Osteocyte (in vitro differentiated cells): ENCODE measurements at regions not wholly inside any gene's neighbourhood (a gene's known extent, or its start where the extent isn't known, plus 50 kb on each side); places are given as distances from the start of the nearest gene placed in this dataset.

ENCODE experiments used
- DNase-seq: peaks from one replicate; pipeline ENCODE4 v3.0.0; 2021; ENCODE audit warnings: mixed read lengths; ENCODE audit not compliant: unreplicated experiment; ENCODE audit errors: extremely low spot score
- H3K27ac Mint-ChIP-seq: one replicate; pipeline ENCODE4 v1.8.0; 2021; ENCODE audit warnings: mild to moderate bottlenecking, mixed read lengths; ENCODE audit not compliant: unreplicated experiment
- H3K27me3 Mint-ChIP-seq: one replicate; pipeline ENCODE4 v1.8.0; 2021; ENCODE audit warnings: mixed read lengths; ENCODE audit not compliant: unreplicated experiment
- H3K36me3 Mint-ChIP-seq: one replicate; pipeline ENCODE4 v1.8.0; 2021; ENCODE audit warnings: mixed read lengths; ENCODE audit not compliant: unreplicated experiment
- H3K4me1 Mint-ChIP-seq: one replicate; pipeline ENCODE4 v1.8.0; 2021; ENCODE audit warnings: mixed read lengths; ENCODE audit not compliant: unreplicated experiment
- H3K4me3 Mint-ChIP-seq: one replicate; pipeline ENCODE4 v1.8.0; 2021; ENCODE audit warnings: mild to moderate bottlenecking, moderate library complexity, mixed read lengths; ENCODE audit not compliant: unreplicated experiment
- H3K9me3 Mint-ChIP-seq: one replicate; pipeline ENCODE4 v1.8.0; 2021; ENCODE audit warnings: mixed read lengths; ENCODE audit not compliant: unreplicated experiment
- CTCF ChIP-seq: fragments of 200-600 bp; sonication (generic); IDR thresholded peaks from 2 replicates; pipeline ENCODE4 v1.5.0; 2021; ENCODE audit warnings: antibody characterized with exemption, mild to moderate bottlenecking, moderate library complexity

DNA sequence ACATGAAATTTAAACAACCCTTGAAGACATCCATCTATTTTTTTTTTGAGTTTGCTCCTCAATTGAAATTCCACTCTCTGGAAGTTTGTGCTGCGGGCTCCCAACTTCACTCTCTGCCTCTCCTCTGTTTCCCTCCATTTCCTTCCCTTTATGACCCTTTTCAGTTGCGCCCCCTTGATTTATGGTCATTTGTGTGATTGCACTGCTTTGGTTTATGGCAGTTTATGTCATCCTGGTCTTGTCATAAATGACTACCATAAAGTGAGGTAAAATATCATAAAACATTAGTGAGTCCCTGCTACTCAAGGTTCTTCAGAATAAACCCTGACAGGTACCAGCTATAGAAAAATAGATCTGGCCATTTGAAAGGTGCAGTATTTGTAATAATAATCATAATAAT is 348.3 kb upstream of the ZFP64 start:
- Mint-ChIP-seq H3K9me3 (peaks cover 9% of the 10 kb centered on the region), H3K27me3 (no peaks in the 10 kb centered on the region), H3K36me3 (no peaks in the 10 kb centered on the region), H3K4me3 (no peak overlapping the region), H3K27ac (no peak overlapping the region), H3K4me1 (no peaks in the 10 kb centered on the region)
- TF ChIP-seq CTCF = no peak
- DNase-seq = no peak

DNA sequence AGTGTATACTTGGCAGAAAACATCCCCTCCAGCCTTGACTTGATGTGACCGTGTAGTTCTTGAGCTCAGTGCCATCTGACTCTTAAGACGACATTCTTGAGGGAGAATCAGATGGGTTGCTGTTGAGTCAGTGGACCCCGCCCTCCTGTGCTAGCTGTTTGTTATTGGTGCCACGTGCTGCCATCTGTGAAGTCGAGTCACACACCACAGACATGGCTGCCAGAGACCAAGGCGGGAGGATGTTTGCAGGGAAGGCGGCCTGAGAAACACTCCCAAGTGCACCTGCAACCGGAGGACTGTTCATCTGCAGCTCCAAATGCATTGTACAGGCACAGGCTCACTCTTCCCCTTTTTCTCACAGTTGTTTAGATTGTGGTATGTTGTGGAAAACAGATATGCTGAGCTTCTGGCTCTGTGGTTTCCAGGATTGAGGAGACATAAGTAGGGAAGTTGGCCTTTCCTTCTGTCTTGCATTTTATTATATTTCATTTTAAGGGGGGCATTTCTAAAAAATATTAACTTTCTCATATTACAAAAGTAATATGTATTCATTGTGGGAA is 345.3 kb upstream of the ZFP64 start:
- Mint-ChIP-seq H3K9me3 (peaks cover 4% of the 10 kb centered on the region), H3K4me3 (no peak overlapping the region), H3K36me3 (no peaks in the 10 kb centered on the region), H3K4me1 (no peaks in the 10 kb centered on the region), H3K27me3 (no peaks in the 10 kb centered on the region), H3K27ac (no peak overlapping the region)
- TF ChIP-seq CTCF = no peak
- no peak for DNase-seq

DNA sequence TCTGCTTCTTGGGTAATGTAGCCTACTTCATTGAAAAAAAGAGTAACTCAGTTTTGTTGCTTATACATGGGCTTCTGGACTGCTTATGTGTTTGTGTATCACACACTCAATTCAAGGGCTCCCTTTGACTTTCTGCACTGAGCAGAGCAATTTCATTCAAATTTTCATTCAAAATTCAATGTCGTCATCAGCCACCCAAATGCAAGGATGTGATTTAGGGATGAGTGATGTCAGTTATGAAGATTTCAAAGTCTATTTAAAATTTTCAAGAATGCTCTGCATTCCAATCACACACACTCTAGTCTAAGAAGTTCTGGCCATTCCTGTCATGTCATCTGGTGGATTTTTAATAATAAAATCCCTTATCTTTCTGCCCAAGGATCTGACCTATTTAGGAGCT is 344.5 kb upstream of the ZFP64 start:
- Mint-ChIP-seq H3K27ac (no peak overlapping the region), H3K4me3 (no peak overlapping the region)

DNA sequence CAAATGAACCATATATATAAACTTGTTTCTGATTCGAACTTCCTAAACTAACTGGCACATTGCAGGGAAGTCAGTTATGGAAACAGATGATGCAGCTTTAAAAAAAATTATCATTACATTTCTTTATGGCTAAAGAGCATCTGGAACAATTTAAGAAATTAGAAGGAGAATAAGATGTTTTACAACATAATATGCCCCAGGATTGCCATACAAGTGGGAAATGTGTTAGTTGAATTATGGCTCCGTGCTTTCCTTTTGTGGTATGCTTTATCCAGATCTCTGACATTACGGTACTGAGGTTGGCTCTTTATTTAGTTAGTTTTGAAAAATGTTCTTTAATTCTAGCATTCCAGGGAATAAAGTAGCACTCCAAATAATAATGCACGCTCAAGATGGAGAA is 343.0 kb upstream of the ZFP64 start:
- Mint-ChIP-seq H3K4me1 (no peaks in the 10 kb centered on the region), H3K9me3 (peaks cover 7% of the 10 kb centered on the region), H3K27me3 (no peaks in the 10 kb centered on the region), H3K27ac (no peak overlapping the region), H3K36me3 (no peaks in the 10 kb centered on the region), H3K4me3 (no peak overlapping the region)
- no peak for TF ChIP-seq CTCF
- no peak for DNase-seq

More for the DNA sequence above, 344.5 kb upstream of the ZFP64 start:
- no peak for TF ChIP-seq CTCF
- H3K36me3 Mint-ChIP-seq = no peaks in the 10 kb centered on the region
- no peaks in the 10 kb centered on the region for H3K27me3 Mint-ChIP-seq
- no peak for DNase-seq
- peaks cover 5% of the 10 kb centered on the region for H3K9me3 Mint-ChIP-seq
- H3K4me1 Mint-ChIP-seq = no peaks in the 10 kb centered on the region

DNA sequence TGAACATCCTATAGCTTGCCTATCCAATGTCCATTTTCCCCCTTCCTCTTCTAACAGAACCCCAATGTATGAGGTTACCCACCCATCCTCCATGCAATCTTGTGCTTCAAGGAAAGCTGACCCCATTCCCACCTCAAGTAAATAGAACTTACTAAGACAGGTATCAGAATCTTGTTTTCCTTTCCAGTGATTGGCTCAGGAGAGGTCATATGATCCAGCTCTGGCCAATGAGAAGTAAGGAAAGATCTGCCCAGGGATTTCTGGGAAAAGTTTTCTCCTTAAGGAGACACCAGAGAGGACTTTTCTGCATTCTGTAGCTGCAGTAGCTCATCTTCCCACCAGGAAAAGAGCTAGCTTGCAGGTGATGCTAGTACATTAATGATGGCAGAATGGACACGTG is 341.8 kb upstream of the ZFP64 start:
- Mint-ChIP-seq H3K4me3 (no peak overlapping the region), H3K36me3 (no peaks in the 10 kb centered on the region), H3K4me1 (no peaks in the 10 kb centered on the region), H3K27me3 (no peaks in the 10 kb centered on the region), H3K9me3 (peaks cover 7% of the 10 kb centered on the region), H3K27ac (no peak overlapping the region)
- DNase-seq = no peak
- TF ChIP-seq CTCF = no peak
